ENCODE measurements at regions not wholly inside any gene's neighbourhood (a gene's known extent, or its start where the extent isn't known, plus 50 kb on each side); places are given as distances from the start of the nearest gene placed in this dataset.

DNA sequence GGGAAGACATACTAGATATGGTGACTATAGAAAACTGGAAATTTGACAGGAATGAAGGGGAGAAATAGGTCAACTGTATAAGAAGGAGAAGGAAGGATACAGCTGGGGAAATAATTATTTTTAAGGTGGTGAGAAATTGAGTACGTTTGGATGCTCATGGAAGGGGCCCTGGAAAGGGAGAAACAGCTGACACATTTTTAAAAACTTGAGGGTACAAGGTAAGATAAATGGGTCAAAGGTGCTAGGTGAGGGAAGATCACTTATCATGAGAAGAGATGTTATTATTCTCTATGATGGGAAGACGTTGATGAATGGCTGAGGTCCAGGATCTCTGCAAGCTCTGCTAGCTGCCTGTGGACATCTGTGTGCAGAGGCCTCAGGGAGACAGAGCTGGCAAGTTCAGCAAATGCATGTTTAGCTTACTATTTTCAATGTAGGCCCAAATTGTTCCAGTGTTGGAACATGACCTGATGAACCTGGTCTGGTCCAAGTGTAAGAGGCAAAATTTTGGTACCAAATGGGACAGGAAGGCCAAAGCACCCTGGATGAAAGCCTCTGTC lies 181.7 kb downstream of the MTRR start:
- DNase-seq, result no peak

DNA sequence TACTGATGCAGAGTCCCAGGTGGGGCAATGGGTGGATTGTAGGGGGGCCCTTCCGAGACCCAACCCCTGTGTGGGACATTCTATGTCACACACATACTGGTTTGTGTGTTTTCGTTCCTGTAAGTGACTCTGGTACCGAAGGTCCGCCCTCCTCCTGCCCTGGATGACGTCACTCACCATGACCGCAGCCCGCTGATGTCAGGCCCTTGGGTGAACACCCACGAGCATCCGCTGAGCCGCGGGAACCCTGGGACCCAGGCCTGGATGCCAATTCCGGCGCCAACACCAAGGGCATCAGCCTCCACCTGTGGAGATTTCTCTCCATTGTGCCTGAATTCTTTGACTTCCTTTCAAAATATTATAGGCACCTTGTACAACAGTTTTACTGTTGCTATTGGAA lies 184.3 kb downstream of the MTRR start:
- no peak for DNase-seq

DNA sequence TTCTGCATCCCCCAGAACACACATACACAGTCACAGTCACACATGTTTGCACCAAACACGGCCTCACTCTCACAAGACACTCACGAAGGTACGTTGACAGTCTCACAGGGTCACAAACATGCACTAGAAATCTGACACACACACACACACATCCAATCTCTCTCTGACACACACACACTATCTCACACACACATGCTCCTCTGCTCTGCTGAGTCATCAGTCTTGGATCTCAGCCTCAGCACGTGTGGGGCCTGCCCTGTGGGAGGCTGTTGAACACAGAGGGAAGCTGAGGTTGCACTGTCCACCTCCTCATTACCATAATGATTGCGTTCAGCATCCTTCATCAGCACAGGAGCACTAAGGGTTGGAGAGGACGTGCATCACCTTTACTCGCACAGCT lies 188.8 kb downstream of the MTRR start:
- DNase-seq, result no peak

DNA sequence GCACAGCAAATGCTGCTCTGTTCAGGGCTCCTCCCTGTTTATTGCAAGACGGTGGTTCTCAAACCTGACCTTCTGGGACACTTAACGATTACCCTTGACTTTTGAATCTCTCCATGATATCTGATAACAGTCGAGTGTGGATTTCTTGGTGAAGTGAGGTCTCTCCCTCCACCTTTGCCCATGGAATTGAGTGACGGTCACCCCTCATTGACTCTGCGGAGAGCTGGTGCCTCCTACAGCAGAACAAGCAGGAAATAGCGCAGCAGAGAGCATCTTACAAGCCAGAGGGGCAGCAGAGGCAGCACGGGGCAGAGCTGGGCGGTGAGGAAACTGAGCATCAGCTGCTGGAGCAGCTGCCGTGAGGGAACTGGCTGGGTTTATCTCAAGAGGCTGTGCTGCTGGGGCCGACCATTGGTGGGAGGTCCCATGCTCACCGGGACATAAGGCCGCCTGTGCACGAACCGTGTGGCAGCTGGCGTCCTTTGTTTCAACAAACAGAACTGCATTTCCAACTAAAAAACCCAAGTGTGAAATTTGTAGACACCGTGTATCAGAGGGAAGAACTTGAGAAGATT lies 189.8 kb downstream of the MTRR start:
- no peak for DNase-seq

DNA sequence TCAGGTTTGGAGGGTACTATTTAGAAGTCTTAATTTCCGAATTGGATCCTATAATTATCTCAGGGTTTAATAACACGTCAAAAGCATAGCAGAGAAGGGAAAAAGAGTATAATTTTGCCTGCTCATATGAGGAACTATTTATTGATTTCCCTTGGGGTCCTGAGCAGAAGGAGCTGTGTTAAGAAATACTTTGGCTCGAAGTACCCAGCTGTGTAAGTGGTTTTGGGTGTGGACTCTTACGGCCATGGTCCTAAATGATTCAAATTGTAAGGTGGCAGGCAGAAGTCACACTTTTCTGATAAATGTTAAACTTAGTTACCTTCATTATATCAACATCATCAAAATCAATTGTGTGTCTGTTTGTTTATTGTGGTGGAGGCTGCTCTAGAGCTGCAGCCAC lies 190.4 kb downstream of the MTRR start:
- no peak for DNase-seq

DNA sequence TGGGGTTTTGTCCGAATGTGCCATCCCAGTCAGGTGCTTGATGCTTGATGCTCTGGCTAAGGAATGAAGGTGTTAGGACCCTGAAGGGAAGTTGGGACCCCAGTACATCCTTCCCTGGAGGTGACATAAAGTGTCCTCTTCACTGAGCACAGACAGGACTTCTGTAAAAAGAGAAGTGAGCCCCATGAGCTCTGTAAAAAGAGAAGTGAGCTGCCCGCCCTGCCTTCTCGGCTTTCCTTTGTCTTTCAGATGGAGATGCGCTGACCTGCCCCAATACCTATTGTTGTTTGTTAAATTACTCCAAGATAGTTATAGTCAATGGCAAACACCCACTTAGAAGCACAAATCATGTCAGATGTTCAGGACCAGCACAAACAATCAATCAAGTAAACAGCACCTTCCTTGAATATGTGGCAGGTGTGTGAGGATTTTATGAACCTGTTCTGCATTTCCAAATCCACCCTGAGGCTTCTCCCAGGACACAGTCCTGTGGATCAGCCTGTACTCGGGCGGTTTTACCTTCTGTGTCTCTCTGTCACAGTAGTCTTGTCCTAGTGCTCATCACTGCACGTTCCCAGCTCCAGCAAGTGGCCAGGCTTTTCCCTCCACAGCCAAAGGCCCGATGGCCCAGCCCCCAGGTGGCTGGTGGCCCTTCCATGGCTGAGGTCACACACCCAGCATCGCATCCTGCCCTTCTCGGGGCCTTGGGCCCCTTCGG lies 191.4 kb downstream of the MTRR start:
- DNase-seq, result no peak

DNA sequence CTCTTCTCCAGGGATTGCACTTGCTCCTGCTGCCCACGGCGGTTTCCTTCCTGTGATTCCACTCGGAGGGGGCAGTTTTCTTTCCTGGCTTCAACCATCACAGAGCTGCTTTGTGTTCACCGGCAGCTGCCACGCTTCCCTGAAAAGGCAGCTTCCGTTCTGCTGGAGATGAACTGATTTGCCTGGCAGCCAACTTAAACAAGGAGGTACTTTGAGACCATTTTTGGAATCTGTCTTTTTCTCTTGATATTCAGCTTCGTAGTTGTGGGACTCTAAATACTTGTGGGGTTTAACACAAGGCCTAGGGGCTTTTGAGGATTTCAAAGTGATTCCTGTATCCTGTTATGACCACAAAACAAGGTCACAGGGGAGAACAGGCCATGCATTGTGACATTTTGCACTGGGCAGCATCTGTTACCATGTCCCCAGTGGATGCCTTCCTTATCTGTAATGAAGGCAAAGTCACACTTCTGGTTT lies 192.0 kb downstream of the MTRR start:
- no peak for DNase-seq

DNA sequence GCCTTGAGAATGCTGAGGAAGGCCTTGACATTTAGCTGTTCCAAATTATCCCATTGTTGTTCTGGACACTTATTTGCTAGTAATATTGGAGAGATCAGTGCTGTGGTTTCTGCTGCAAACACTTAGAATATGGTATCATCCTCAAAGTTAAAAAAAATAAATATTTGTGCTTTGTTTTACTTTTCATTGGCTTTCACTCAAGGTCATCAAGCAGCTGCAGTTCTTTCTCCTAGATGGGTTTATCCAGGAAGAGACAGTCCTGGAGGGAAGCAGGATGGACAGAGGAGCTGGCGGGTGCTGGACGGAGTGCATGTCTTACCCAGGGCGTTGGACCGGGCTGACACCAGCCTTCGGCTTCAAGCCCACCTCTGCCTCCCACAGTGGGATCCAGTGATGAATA lies 193.6 kb downstream of the MTRR start:
- no peak for DNase-seq

DNA sequence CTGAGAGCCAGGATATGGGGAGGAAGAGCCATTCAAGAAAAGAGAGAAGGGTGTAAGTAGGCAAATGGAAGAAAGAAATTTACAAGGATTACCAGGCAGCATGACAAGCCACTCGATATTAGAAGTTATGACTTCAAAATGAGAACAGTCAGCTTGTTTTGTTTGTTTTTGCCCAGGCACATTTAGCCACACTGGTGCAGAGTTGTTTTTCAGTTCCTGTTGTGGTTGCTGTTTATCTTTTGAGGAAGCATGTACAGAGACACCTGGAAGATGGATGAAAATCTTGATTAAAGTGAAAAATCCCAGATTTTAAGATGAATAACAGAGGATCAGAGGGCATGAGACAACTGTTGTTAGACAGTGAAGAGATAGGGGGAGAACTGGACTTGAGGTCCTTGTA lies 199.1 kb downstream of the MTRR start:
- DNase-seq, result no peak

DNA sequence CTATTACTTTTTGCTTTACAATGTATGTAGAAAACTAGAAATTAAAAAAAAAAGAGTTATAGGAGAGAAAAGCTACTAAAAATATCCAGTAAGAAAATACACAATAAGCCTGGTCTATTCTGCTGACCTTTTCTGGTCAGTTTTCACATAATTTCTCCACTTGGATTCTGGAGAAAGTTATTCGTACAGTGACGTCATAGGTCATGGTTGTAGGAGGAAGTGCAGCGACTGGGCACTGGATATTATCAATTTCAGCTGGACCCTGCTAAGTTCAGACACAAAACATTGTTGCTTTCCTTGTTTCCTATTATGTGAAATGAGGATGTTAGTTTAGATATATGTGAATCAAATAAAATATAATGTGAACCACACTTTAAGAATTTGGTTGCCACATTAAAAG lies 201.2 kb downstream of the MTRR start:
- DNase-seq, result no peak

DNA sequence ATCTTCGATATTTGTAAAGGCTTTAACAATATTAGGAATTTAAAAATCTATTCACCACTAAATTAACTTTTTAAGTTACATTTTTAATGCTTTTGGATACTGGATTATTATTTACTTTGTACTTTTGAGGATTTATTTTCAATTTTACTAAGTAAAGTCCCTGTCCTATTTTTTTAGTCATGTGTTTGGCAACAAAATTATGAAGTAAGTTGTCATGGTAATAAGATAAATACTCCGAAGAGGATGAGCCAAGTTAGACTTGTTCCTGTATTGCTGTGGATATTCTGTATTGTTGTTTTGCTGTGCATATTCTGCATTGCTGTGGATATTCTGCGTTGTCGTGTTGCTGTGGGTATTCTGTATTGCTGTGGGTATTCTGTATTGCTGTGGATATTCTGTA lies 210.1 kb downstream of the MTRR start:
- DNase-seq, result no peak

DNA sequence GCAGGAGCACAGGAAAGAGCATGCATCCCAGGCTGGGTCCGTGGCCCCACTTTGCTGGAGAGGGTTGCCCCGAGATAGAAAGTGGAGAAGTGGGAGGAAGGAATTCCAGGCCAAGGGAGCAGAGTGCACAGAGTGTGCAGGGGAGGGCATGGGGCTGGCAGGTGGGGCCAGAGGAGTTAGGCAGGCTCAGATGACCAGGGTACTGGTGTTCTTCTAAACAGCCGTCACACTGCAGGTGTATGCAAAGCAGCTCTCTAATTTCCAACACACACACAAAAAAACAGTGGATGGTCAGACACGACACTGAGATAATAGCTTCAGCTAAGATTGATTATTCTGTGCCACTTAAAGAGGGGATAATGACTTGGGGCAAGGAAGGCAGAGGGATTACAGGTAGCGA lies 212.2 kb downstream of the MTRR start:
- DNase-seq, result no peak

DNA sequence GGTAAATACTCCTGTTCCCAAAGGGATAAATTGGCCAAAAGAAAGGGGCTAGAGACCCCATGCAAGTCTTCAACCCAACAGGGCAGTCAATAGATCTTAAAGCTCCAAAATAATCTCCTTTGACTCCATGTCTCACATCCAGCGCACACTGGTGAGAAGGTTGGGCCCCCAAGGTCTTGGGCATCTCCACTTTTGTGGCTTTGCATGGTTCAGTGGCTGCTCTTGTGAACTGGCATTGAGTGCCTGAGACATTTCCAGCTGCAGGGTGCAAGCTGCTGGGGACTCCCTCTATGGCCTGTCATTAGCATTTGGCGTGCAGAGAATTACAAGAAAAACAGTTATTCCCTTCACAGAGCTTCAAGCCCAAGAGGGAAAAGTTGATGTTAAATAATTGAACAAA lies 224.7 kb downstream of the MTRR start:
- no peak for DNase-seq

DNA sequence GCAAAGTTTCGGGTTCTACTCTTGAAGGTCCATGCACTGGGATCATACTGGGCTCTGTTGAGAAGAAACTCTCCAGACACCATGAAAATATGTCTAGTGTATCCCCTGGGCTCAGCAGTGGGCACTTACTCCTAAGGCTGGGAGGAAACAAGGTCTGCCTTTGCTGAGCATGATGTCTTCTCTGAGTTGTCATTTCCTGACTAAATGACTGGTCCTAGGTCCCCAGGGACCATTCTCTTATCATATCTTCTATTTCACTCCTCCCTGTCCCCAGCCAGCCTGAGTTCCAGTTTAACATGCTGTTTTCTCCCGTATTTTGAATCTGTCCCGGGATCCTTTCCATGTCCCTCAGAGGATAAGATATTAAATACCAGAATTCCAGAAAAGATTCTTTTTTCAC lies 225.4 kb downstream of the MTRR start:
- DNase-seq, result no peak

DNA sequence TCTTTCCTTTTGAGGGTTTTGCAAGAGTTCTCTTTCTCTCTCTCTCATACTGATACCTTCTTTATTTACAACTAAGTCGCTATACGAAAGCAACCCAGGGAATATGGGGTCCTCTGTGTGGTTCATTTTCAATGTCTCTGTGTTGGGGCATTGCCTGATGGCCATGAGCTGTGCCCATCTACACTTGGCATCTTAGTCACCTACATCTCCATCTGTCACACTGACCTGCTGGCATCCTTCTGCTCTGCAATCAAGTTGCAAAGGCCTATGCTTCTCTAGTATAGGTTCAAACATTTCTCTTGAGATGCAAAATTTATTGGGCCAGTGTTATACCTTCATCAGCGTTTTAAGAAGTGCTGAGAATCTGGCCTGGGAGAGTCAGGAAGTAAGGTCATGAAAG lies 228.2 kb downstream of the MTRR start:
- DNase-seq, result no peak

DNA sequence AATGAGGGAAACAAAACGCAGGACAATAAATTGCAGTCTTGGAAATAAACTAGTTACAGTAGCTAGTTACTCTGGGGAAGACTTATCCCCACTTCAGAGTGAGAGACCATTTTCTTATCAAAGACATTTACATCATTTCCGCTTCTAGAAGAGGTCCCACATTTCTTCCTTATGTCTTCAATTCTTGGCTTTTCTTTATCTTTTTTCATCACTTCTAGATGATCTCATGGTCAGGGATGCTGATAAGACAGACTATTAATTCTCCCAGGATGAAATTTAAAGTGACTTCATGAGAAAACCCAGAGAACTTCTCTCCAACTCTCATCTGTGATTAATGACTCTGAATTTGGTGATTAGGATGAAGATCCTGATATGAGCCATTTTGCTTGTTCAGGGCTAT lies 229.1 kb downstream of the MTRR start:
- no peak for DNase-seq

DNA sequence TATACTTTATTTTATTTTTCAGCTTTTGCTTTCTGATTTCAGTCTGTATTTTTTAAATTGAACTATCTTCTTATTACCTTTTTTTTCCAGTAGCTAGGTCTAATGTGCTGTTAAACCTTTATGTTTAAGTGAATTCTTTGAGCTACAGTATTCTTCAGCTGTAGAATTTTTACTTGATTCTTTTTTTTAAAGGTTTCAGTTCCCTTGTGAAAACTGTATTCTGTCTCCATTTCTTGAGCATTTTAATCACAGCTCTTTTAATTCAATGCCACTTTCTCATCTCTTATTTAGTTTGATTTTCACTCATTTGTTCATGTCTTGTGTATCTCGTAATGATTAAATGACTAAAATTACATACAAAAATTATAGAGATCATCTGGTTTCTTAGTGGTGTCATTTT lies 233.8 kb downstream of the MTRR start:
- no peak for DNase-seq

DNA sequence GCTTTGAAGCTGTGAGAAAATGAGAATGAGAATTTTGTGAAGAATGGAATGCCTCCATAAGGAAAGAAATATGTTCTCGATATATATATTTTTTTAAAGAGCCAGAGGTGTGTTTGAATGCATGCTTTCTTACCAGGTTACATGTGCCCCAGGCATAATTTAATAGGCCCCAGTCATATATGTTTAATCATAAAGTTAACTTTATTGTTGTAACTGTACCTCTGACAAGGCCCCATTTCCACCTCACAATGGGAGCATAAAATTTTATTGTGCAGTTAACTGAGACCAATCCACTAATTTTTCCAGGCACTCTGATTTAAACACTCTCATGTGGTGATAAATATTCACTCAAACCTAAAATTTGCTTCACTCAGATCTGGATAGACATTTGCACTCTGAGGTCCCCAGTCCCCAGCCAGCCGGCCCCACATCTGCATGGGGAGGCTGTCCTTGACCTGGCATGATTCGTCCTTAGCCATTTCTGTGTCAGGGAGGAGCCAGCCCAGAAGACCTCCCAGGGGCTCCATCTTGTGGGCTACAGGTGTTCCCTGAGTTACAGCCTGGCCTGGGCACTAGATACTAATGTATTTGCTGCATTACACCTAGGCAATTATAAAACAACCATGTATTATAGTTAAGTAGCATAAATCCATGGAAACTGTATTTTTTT lies 245.8 kb downstream of the MTRR start:
- no peak for DNase-seq

DNA sequence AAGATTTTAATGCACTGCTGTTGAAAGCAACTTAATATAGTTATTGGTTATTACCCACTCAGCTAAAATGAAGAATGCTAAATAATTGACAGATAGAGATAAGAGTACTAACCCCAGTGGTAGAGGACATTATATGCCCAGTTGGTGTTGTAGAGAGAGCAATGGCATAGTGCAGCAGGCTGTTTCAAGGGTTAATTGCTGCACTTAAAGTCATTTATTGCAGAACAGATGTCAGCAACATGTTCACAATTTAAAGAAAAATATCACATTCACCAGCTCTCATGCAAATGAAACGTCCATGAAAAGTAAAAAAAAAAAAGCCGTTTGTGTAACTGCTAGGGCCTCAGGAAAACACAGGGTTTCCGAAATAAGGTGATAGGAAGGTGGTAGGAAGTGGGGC lies 254.6 kb downstream of the MTRR start:
- no peak for DNase-seq

DNA sequence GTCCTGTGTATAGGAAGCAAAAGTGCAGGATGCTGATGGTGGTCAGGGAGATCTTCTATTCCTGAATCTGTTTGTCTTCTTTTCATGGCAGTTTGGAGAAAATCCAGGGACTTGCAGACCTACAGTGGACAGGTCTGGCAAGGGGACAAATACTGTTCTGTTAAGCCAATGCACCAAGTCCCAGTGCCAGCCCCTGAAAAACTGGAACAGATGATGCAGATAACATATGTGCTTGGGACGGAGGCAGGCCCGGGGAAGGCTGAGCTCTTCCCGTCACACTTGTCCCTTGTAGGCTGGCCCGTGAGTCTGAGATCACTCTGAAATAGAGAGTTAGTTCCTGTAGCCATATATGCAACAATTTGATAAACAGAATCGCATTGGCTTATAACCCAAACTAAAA lies 265.7 kb downstream of the MTRR start:
- no peak for DNase-seq

DNA sequence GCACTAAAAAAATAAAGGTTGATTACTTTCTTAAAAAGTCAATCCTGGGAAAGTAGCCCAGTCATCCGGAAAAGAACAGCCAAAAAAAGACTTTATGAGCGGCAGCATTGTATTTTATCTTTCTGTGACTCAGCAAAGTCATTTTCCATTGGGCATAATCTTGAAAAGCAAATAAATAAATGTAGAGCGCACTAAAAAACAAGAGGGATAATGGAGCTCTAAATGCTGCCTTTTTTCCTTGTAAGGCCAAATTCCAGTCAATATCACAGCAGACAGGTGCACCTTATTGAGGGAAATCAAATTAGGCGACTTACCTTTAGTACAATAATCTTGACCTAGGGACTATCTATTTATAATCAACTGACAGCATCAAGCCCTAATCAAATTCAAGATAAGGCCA lies 266.8 kb downstream of the MTRR start:
- DNase-seq, result no peak

DNA sequence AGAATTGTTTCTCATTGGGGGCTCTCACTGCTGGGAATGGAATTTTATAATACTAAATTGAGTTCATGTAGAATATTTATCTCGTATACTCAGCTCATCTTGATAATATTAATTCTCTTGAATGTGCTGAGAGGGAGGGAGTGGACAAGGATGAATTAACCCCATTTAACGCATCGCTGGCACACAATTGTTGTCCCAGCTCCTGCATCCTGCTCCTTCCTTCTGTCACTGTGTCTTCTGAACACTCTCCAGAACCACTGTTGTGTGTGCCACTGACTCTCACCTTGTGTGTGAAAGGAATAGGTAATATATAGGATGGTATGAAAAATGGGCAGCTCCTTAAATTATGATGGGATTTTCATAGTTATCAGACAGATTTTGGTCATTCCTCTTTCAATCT lies 267.3 kb downstream of the MTRR start:
- DNase-seq, result no peak

DNA sequence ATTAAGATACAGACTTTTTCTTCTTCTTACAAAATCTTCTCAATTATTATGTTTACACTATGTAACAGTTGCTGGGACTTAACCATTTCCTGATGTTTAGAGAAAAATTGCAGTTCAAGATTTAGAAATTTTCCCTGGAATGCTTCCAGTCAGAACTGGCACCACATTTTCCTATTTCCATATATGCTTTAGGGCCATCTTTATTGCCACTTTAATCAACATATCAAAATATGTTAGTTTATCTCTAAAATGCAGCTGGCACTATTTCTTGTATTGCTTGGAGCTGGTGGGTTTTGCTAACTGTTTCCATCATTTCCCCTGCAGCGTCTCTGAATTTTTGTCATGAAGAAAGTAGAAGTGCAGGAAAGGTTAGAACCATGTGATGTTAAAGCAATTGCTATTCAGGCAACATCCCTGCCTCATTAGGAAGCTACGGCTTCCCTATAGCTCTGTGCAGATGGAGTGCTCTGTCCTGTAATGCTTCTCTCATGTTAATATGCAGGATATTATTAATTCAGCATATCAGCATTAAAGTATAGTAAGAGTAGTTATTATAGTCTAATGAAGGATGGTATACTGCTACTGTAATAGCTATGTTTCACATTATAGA lies 269.1 kb downstream of the MTRR start:
- no peak for DNase-seq

DNA sequence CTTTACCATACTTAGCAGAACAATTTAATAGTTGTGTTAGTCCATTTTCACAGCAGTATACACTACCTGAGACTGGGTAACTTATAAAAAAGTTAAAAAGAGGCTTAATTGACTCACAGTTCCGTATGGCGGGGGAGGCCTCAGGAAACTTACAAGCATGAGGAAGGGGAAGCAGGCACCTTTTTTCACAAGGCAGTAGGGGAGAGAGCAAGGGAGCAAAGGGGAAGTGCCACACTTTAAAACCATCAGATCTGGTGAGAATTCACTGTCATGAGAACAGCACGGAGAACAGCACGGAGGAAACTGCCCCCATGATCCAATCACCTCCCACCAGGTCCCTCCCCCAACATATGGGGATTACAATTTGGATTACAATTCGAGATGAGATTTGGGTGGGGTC lies 269.9 kb downstream of the MTRR start:
- no peak for DNase-seq
